Motor neuron (in vitro differentiated cells): ENCODE measurements at regions not wholly inside any gene's neighbourhood (a gene's known extent, or its start where the extent isn't known, plus 50 kb on each side); places are given as distances from the start of the nearest gene placed in this dataset.

ENCODE experiments used
- ATAC-seq, 8 experiments: fragments of 200-7000 bp; cut with Tn5 transposase; replicated peaks in 6 of 8; 2 replicates each; pipeline ENCODE4 v1.8.0; 2021; ENCODE audit warnings: mild to moderate bottlenecking in 8 of 8, moderate library complexity in 8 of 8
- H3K27ac ChIP-seq, 2 donors: fragments of 250-450 bp; sonication (Bioruptor Pico); 2 replicates each; pipeline ENCODE4 v1.9.0; 2021; ENCODE audit warnings: antibody characterized with exemption in 2 of 2, mild to moderate bottlenecking in 2 of 2, moderate library complexity in 1 of 2
- H3K4me1 ChIP-seq, 2 donors: fragments of 250-450 bp; sonication (Bioruptor Pico); replicated peaks in 1 of 2; 2 replicates each; pipeline ENCODE4 v1.6.1; 2021; ENCODE audit warnings: antibody characterized with exemption in 2 of 2, mild to moderate bottlenecking in 2 of 2, moderate library complexity in 1 of 2
- H3K4me3 ChIP-seq, 5 donors: fragments of 250-450 bp; sonication (Bioruptor Pico); 2 replicates each; pipeline ENCODE4 v1.9.0; 2021; ENCODE audit warnings: antibody characterized with exemption in 5 of 5, mild to moderate bottlenecking in 5 of 5, moderate library complexity in 4 of 5
- WGBS, 10 experiments: fragments of 450-650 bp; shearing (Covaris generic); methylation state at CpG; one replicate each; pipeline ENCODE4 v1.0.0; 2022; 5-methylcytosine and 5-hydroxymethylcytosine counted together
- in situ Hi-C, 9 experiments: fragments of 400-800 bp; cut with MboI; loops; one replicate each; pipeline ENCODE4 v1.15.0; 2021; ENCODE audit warnings: low sequenced_read_pairs in 9 of 9, low pct_unique_long_range_greater_than_20kb in 2 of 9; ENCODE audit not compliant: unreplicated experiment in 9 of 9

GRCh38 chr17:57174591-57174990 is 81.7 kb upstream of the MSI2 start:
- Histone ChIP-seq H3K27ac (no peak overlapping the region), H3K4me3 (no peak overlapping the region), H3K4me1 (no peaks in the 10 kb centered on the region)
- ATAC-seq: no peak
- 40 to 100% (median 89%) methylated on average over 1 to 3 of the region's 3 CpGs; no CpG with 5 or more reads in 2 of the 10 experiments for WGBS, 10 experiments
- in situ Hi-C loops: no loop called here

GRCh38 chr17:57178839-57179238 is 77.5 kb upstream of the MSI2 start:
- 15 to 100% (median 85%) methylated on average over 1 to 4 of the region's 4 CpGs; no CpG with 5 or more reads in 1 of the 10 experiments for WGBS, 10 experiments
- H3K27ac ChIP-seq: no peak overlapping the region
- in situ Hi-C loops: no loop called here
- H3K4me3 ChIP-seq: no peak overlapping the region
- no peaks in the 10 kb centered on the region for H3K4me1 ChIP-seq
- ATAC-seq: no peak

GRCh38 chr17:57182621-57183020 is 73.7 kb upstream of the MSI2 start:
- in situ Hi-C loops: no loop called here
- ATAC-seq: no peak

GRCh38 chr17:57186226-57187019 is 69.9 kb upstream of the MSI2 start:
- in situ Hi-C loops: no loop called here
- no peak overlapping the region for H3K4me3 ChIP-seq
- ATAC-seq: peak in 1 of 8 experiments; percentile 56

More at GRCh38 chr17:57182621-57183020, 73.7 kb upstream of the MSI2 start:
- no peaks in the 10 kb centered on the region for H3K4me1 ChIP-seq
- no peak overlapping the region for H3K27ac ChIP-seq
- H3K4me3 ChIP-seq: no peak overlapping the region

GRCh38 chr17:57187391-57187790 is 68.9 kb upstream of the MSI2 start:
- 32 to 94% (median 77%) methylated on average over 1 to 5 of the region's 5 CpGs for WGBS, 10 experiments
- no peaks in the 10 kb centered on the region for H3K4me1 ChIP-seq
- in situ Hi-C loops: no loop called here
- H3K27ac ChIP-seq: no peak overlapping the region
- ATAC-seq: no peak
- no peak overlapping the region for H3K4me3 ChIP-seq

More at GRCh38 chr17:57186226-57187019, 69.9 kb upstream of the MSI2 start:
- WGBS, 10 experiments: 8 to 83% (median 50%) methylated on average over 1 to 2 of the region's 4 CpGs; no CpG with 5 or more reads in 2 of the 10 experiments
- Histone ChIP-seq H3K4me1 (no peaks in the 10 kb centered on the region), H3K27ac (no peak overlapping the region)

- H3K27ac ChIP-seq: no peak overlapping the region
- H3K4me1 ChIP-seq: no peaks in the 10 kb centered on the region
- no peak for ATAC-seq
- WGBS, 10 experiments: 40 to 100% (median 83%) methylated on average over 1 to 6 of the region's 7 CpGs; no CpG with 5 or more reads in 1 of the 10 experiments
- H3K4me3 ChIP-seq: no peak overlapping the region
- in situ Hi-C loops: no loop called here
These were observed 60.4 kb upstream of the MSI2 start for GRCh38 chr17:57195785-57196460.

GRCh38 chr17:57197466-57198071 is 58.8 kb upstream of the MSI2 start:
- ATAC-seq: no peak
- H3K27ac ChIP-seq: no peak overlapping the region
- no peaks in the 10 kb centered on the region for H3K4me1 ChIP-seq
- WGBS, 10 experiments: 48 to 100% (median 93%) methylated on average over 1 to 5 of the region's 5 CpGs; no CpG with 5 or more reads in 3 of the 10 experiments
- no peak overlapping the region for H3K4me3 ChIP-seq
- in situ Hi-C loops: no loop called here

- Histone ChIP-seq H3K4me3 (no peak overlapping the region), H3K4me1 (no peaks in the 10 kb centered on the region), H3K27ac (no peak overlapping the region)
- WGBS, 10 experiments: 42 to 100% (median 89%) methylated on average over 1 to 4 of the region's 4 CpGs; no CpG with 5 or more reads in 1 of the 10 experiments
- in situ Hi-C loops: no loop called here
- no peak for ATAC-seq
These were observed 54.8 kb upstream of the MSI2 start for GRCh38 chr17:57201481-57201880.

GRCh38 chr17:57203040-57203439 is 53.3 kb upstream of the MSI2 start:
- no peak overlapping the region for H3K27ac ChIP-seq
- WGBS, 10 experiments: 39 to 90% (median 59%) methylated on average over 1 to 2 of the region's 3 CpGs; no CpG with 5 or more reads in 4 of the 10 experiments
- in situ Hi-C loops: no loop called here
- ATAC-seq: peak in 2 of 8 experiments; percentile 43 to 55
- H3K4me1 ChIP-seq: no peaks in the 10 kb centered on the region
- no peak overlapping the region for H3K4me3 ChIP-seq
